HPDE6-E6E7 (cell line): ENCODE measurements at regions not wholly inside any gene's neighbourhood (a gene's known extent, or its start where the extent isn't known, plus 50 kb on each side); places are given as distances from the start of the nearest gene placed in this dataset.
"Not testable (repeated sequence)": the region's sequence is repeated elsewhere in the genome, so short reads cannot be mapped to it uniquely, and the experiment has no call there.

Experiments
- DNase-seq: peaks from one replicate; pipeline ENCODE4 v3.0.0; 2011; ENCODE audit warnings: missing footprints; ENCODE audit errors: extremely low spot score

GRCh38 chr10:9828110-9828509 is 1189.6 kb upstream of the CELF2 start:
- no peak for DNase-seq

- DNase-seq, result no peak
Observed at GRCh38 chr10:9833942-9834341, 1183.7 kb upstream of the CELF2 start.

- no peak for DNase-seq
Observed at GRCh38 chr10:9834434-9834833, 1183.2 kb upstream of the CELF2 start.

GRCh38 chr10:9845075-9845474 is 1172.6 kb upstream of the CELF2 start:
- no peak for DNase-seq

- no peak for DNase-seq
Observed at GRCh38 chr10:9848278-9848677, 1169.4 kb upstream of the CELF2 start.

- DNase-seq, result no peak
Observed at GRCh38 chr10:9848981-9849380, 1168.7 kb upstream of the CELF2 start.

- DNase-seq, result no peak
Observed at GRCh38 chr10:9850415-9850814, 1167.3 kb upstream of the CELF2 start.

GRCh38 chr10:9851808-9852207 is 1165.9 kb upstream of the CELF2 start:
- DNase-seq, result no peak

- DNase-seq, result no peak
Observed at GRCh38 chr10:9853405-9854355, 1164.0 kb upstream of the CELF2 start.

- not testable (repeated sequence) for DNase-seq
Observed at GRCh38 chr10:9855451-9855850, 1162.2 kb upstream of the CELF2 start.

- no peak for DNase-seq
Observed at GRCh38 chr10:9858816-9859215, 1158.9 kb upstream of the CELF2 start.

GRCh38 chr10:9860045-9860444 is 1157.6 kb upstream of the CELF2 start:
- no peak for DNase-seq

GRCh38 chr10:9863559-9864121 is 1154.0 kb upstream of the CELF2 start:
- no peak for DNase-seq

- DNase-seq, result no peak
Observed at GRCh38 chr10:9868499-9868898, 1149.2 kb upstream of the CELF2 start.

- DNase-seq, result no peak
Observed at GRCh38 chr10:9869205-9869604, 1148.5 kb upstream of the CELF2 start.

GRCh38 chr10:9869606-9870176 is 1148.0 kb upstream of the CELF2 start:
- no peak for DNase-seq

GRCh38 chr10:9875353-9875752 is 1142.3 kb upstream of the CELF2 start:
- DNase-seq, result no peak

GRCh38 chr10:9877978-9878377 is 1139.7 kb upstream of the CELF2 start:
- no peak for DNase-seq

- no peak for DNase-seq
Observed at GRCh38 chr10:9878383-9878782, 1139.3 kb upstream of the CELF2 start.

GRCh38 chr10:9885761-9886160 is 1131.9 kb upstream of the CELF2 start:
- no peak for DNase-seq

- no peak for DNase-seq
Observed at GRCh38 chr10:9886772-9887171, 1130.9 kb upstream of the CELF2 start.

GRCh38 chr10:9895453-9895852 is 1122.2 kb upstream of the CELF2 start:
- no peak for DNase-seq

GRCh38 chr10:9895981-9896380 is 1121.7 kb upstream of the CELF2 start:
- no peak for DNase-seq
